HCT116 (cell line): ENCODE measurements at regions not wholly inside any gene's neighbourhood (a gene's known extent, or its start where the extent isn't known, plus 50 kb on each side); places are given as distances from the start of the nearest gene placed in this dataset.

Experiments used
- ATAC-seq: fragments of 200-7000 bp; cut with Tn5 transposase; 2 replicates; pipeline ENCODE4 v1.9.1; 2020; ENCODE audit warnings: mild to moderate bottlenecking, moderate library complexity
- BruUV-seq: library from RNA; stranded (reverse); fragments of 400-500 nt; replicated peaks from 2 replicates; lab custom pipeline; 2021; lab: Mats Ljungman, UMichigan
- CTCF ChIA-PET: fragments of 300-600 bp; sonication (Branson Sonifier 250); formaldehyde crosslinking; loops from one replicate; lab custom pipeline; 2021; ENCODE audit warnings: antibody characterized with exemption; lab: Charles Lee
- POLR2A ChIA-PET: fragments of 300-600, 350-600 bp; sonication (Branson Sonifier 250); formaldehyde crosslinking; loops from one replicate; lab custom pipeline; 2021; ENCODE audit warnings: antibody characterized with exemption; lab: Charles Lee
- RAD21 ChIA-PET, 2 experiments: fragments of 300-600 bp; sonication (Branson Sonifier 250); formaldehyde crosslinking; loops; one replicate each; lab custom pipeline; 2023; ENCODE audit warnings: low total read pairs in 2 of 2; ENCODE audit not compliant: uncharacterized antibody in 2 of 2, unreplicated experiment in 2 of 2, low non-redundant PET in 1 of 2; lab: Charles Lee
- DNase-seq: peaks from one replicate; pipeline ENCODE4 v3.0.0-alpha.2; 2010; ENCODE audit warnings: low read depth, low spot score
- H2AFZ ChIP-seq: fragments of 200-600 bp; shearing (Covaris generic), sonication (generic); 2 replicates; pipeline ENCODE4 v1.6.1; 2017; ENCODE audit warnings: low read depth, mixed run types, mixed read lengths, antibody characterized with exemption, low read length; ENCODE audit not compliant: poor library complexity, severe bottlenecking
- H3K27ac ChIP-seq: 2 replicates; pipeline ENCODE4 v1.5.1; 2012; ENCODE audit warnings: low read depth, low read length
- H3K27me3 ChIP-seq: fragments of 200-600 bp; sonication (generic); 2 replicates; pipeline ENCODE4 v1.6.1; 2016; ENCODE audit warnings: mixed run types, low read length, mixed read lengths; ENCODE audit not compliant: insufficient read depth
- H3K36me3 ChIP-seq, 2 experiments: fragments of 200-500 bp in 1 of 2; fragments of 200-600 bp in 1 of 2; sonication (Bioruptor generic) in 1 of 2; sonication (generic) in 1 of 2; 2 replicates each; pipeline versions ENCODE4 v1.5.1 to v1.6.1; 2014 to 2016; ENCODE audit warnings: low read length in 2 of 2, inconsistent platforms in 1 of 2, mixed read lengths in 1 of 2, mixed run types in 1 of 2; ENCODE audit not compliant: insufficient read depth in 2 of 2, control insufficient read depth in 1 of 2
- H3K4me1 ChIP-seq, 2 experiments: fragments of 200-600 bp in 1 of 2; sonication (generic) in 1 of 2; 2 replicates each; pipeline versions ENCODE4 v1.5.1 to v1.6.1; 2012 to 2017; ENCODE audit warnings: low read length in 2 of 2, inconsistent platforms in 1 of 2, mild to moderate bottlenecking in 1 of 2, mixed read lengths in 1 of 2, mixed run types in 1 of 2, moderate library complexity in 1 of 2; ENCODE audit not compliant: insufficient read depth in 2 of 2, control insufficient read depth in 1 of 2
- H3K4me2 ChIP-seq: fragments of 200-600 bp; sonication (generic); 2 replicates; pipeline ENCODE4 v1.6.1; 2017; ENCODE audit warnings: mixed run types, low read length, mixed read lengths
- H3K4me3 ChIP-seq, 2 experiments: fragments of 200-600 bp in 1 of 2; sonication (generic) in 1 of 2; replicated peaks in 1 of 2; 2 replicates each; pipeline ENCODE4 v1.5.1; 2011 to 2016; ENCODE audit warnings: low read length in 2 of 2, control low read depth in 1 of 2, low read depth in 1 of 2, mild to moderate bottlenecking in 1 of 2, mixed read lengths in 1 of 2, mixed run types in 1 of 2
- H3K79me2 ChIP-seq: fragments of 200-600 bp; sonication (generic); 2 replicates; pipeline ENCODE4 v1.6.1; 2017; ENCODE audit warnings: mild to moderate bottlenecking, mixed run types, low read length, moderate library complexity, mixed read lengths; ENCODE audit not compliant: insufficient read depth
- H3K9ac ChIP-seq: fragments of 200-600 bp; sonication (generic); 2 replicates; pipeline ENCODE4 v1.6.1; 2016; ENCODE audit warnings: low read length, mixed read lengths
- H3K9me2 ChIP-seq: fragments of 200-600 bp; sonication (generic), shearing (Covaris generic); 2 replicates; pipeline ENCODE4 v1.6.1; 2017; ENCODE audit warnings: mixed run types, mild to moderate bottlenecking, moderate library complexity; ENCODE audit not compliant: insufficient read depth
- H3K9me3 ChIP-seq, 2 experiments: fragments of 200-500 bp in 1 of 2; fragments of 200-600 bp in 1 of 2; sonication (Bioruptor generic) in 1 of 2; sonication (generic) in 1 of 2; 2 replicates each; pipeline ENCODE4 v1.6.1; 2014 to 2017; ENCODE audit warnings: low read length in 2 of 2, mixed read lengths in 2 of 2, inconsistent platforms in 1 of 2, low read depth in 1 of 2, mild to moderate bottlenecking in 1 of 2, mixed run types in 1 of 2, moderate library complexity in 1 of 2; ENCODE audit not compliant: control insufficient read depth in 1 of 2, insufficient read depth in 1 of 2
- H4K20me1 ChIP-seq: fragments of 200-600 bp; sonication (generic), shearing (Covaris generic); 2 replicates; pipeline ENCODE4 v1.6.1; 2017; ENCODE audit warnings: mixed run types, mild to moderate bottlenecking, moderate library complexity; ENCODE audit not compliant: insufficient read depth
- CTCF ChIP-seq, 3 experiments: fragments of 200-600 bp in 1 of 3; sonication (generic) in 1 of 3; IDR thresholded peaks in 2 of 3; conservative IDR thresholded peaks in 1 of 3; 2 replicates each; pipeline ENCODE4 v1.5.1; 2012 to 2017; ENCODE audit warnings: low read depth in 2 of 3, low read length in 2 of 3, antibody characterized with exemption in 1 of 3, borderline replicate concordance in 1 of 3, control low read depth in 1 of 3, mild to moderate bottlenecking in 1 of 3, mixed read lengths in 1 of 3, mixed run types in 1 of 3, moderate library complexity in 1 of 3; ENCODE audit not compliant: insufficient read depth in 1 of 3
- EGR1 ChIP-seq: IDR thresholded peaks from 2 replicates; pipeline ENCODE4 v1.6.1; 2012; ENCODE audit warnings: low read depth
- ELF1 ChIP-seq: IDR thresholded peaks from 2 replicates; pipeline ENCODE4 v1.6.1; 2012; ENCODE audit warnings: low read depth, borderline replicate concordance
- EZH2 ChIP-seq: fragments of 200-600 bp; sonication (generic); IDR thresholded peaks from 2 replicates; pipeline ENCODE4 v1.6.1; 2017; ENCODE audit warnings: antibody characterized with exemption, mixed run types
- JUND ChIP-seq: IDR thresholded peaks from 2 replicates; pipeline ENCODE4 v1.6.1; 2012
- MAX ChIP-seq: IDR thresholded peaks from 2 replicates; pipeline ENCODE4 v1.6.1; 2012
- POLR2AphosphoS5 ChIP-seq: IDR thresholded peaks from 2 replicates; pipeline ENCODE4 v1.6.1; 2011; ENCODE audit warnings: mild to moderate bottlenecking, low read depth, low read length, moderate library complexity
- RAD21 ChIP-seq: IDR thresholded peaks from 2 replicates; pipeline ENCODE4 v1.6.1; 2012; ENCODE audit warnings: low read depth, mild to moderate bottlenecking
- SIN3A ChIP-seq: IDR thresholded peaks from 2 replicates; pipeline ENCODE4 v1.6.1; 2012; ENCODE audit warnings: low read depth
- SP1 ChIP-seq: IDR thresholded peaks from 2 replicates; pipeline ENCODE4 v1.6.1; 2012; ENCODE audit warnings: low read depth
- SRF ChIP-seq: IDR thresholded peaks from 2 replicates; pipeline ENCODE4 v1.6.1; 2012; ENCODE audit warnings: low read depth
- TCF7L2 ChIP-seq: IDR thresholded peaks from 2 replicates; pipeline ENCODE4 v1.7.0; 2011; ENCODE audit warnings: borderline replicate concordance, inconsistent platforms; ENCODE audit not compliant: insufficient read depth, insufficient read length; ENCODE audit errors: extremely low read depth
- YY1 ChIP-seq: IDR thresholded peaks from 2 replicates; pipeline ENCODE4 v1.6.1; 2011; ENCODE audit warnings: low read length, low read depth, moderate library complexity, mild to moderate bottlenecking; ENCODE audit not compliant: insufficient replicate concordance; ENCODE audit errors: extremely low read depth
- ZNF274 ChIP-seq: fragments of 200-500 bp; sonication (Bioruptor generic); IDR thresholded peaks from 2 replicates; pipeline ENCODE4 v1.6.1; 2014; ENCODE audit warnings: mild to moderate bottlenecking, low read depth, low read length, inconsistent platforms
- intact Hi-C: fragments of 100-400 bp; cut with micrococcal nuclease; formaldehyde crosslinking; loops from 2 replicates; pipeline ENCODE4 v1.10.0; 2022
- TF ChIP-seq, protein P1 (sequence below): IDR thresholded peaks from 2 replicates; pipeline ENCODE4 v1.6.1; 2011; ENCODE audit warnings: mild to moderate bottlenecking, low read length, moderate library complexity; ENCODE audit not compliant: insufficient replicate concordance; ENCODE audit errors: extremely low read depth

GRCh38 chr13:39110518-39111097 is 72.4 kb downstream of the NHLRC3 start (continued):
- TF ChIP-seq CTCF (IDR thresholded peaks at IDR 0.05 in 2 of 3, conservative IDR thresholded peaks at IDR 0.05 in 1 of 3; ENCODE audit: borderline replicate concordance in 1 of 3, insufficient read depth in 1 of 3, low read depth in 2 of 3, low read length in 2 of 3) (no peak), YY1 (no peak), EZH2 (no peak), SIN3A (no peak), JUND (no peak), MAX (no peak), EGR1 (no peak), POLR2AphosphoS5 (no peak), ELF1 (no peak), RAD21 (no peak)

GRCh38 chr13:39111145-39111544 is 72.9 kb downstream of the NHLRC3 start:
- no peak overlapping the region for H3K4me3 ChIP-seq
- RAD21 ChIA-PET, result no interaction called here
- no peaks in the 10 kb centered on the region for H4K20me1 ChIP-seq
- no peaks in the 10 kb centered on the region for H3K79me2 ChIP-seq
- ATAC-seq (no peak), DNase-seq (no peak)
- no TSS peak for BruUV-seq
- H2AFZ ChIP-seq, result no peak overlapping the region
- H3K27ac ChIP-seq, result no peak overlapping the region
- H3K4me1 ChIP-seq, result no peaks in the 10 kb centered on the region
- no peaks in the 10 kb centered on the region for H3K9me2 ChIP-seq
- POLR2A ChIA-PET, result no interaction called here
- no peak overlapping the region for H3K9ac ChIP-seq
- H3K36me3 ChIP-seq, result no peaks in the 10 kb centered on the region
- intact Hi-C loops, result no loop called here
- CTCF ChIA-PET, result no interaction called here
- peaks cover 37% of the 10 kb centered on the region for H3K27me3 ChIP-seq
- no peak overlapping the region for H3K4me2 ChIP-seq
- H3K9me3 ChIP-seq, result no peaks in the 10 kb centered on the region
- TF ChIP-seq CTCF (IDR thresholded peaks at IDR 0.05 in 2 of 3, conservative IDR thresholded peaks at IDR 0.05 in 1 of 3; ENCODE audit: borderline replicate concordance in 1 of 3, insufficient read depth in 1 of 3, low read depth in 2 of 3, low read length in 2 of 3) (no peak), EGR1 (no peak), EZH2 (no peak), TCF7L2 (no peak), SP1 (no peak), RAD21 (no peak), ZNF274 (no peak), SRF (no peak)
- TF ChIP-seq, protein P1, sequence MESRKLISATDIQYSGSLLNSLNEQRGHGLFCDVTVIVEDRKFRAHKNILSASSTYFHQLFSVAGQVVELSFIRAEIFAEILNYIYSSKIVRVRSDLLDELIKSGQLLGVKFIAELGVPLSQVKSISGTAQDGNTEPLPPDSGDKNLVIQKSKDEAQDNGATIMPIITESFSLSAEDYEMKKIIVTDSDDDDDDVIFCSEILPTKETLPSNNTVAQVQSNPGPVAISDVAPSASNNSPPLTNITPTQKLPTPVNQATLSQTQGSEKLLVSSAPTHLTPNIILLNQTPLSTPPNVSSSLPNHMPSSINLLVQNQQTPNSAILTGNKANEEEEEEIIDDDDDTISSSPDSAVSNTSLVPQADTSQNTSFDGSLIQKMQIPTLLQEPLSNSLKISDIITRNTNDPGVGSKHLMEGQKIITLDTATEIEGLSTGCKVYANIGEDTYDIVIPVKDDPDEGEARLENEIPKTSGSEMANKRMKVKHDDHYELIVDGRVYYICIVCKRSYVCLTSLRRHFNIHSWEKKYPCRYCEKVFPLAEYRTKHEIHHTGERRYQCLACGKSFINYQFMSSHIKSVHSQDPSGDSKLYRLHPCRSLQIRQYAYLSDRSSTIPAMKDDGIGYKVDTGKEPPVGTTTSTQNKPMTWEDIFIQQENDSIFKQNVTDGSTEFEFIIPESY, result no peak
- TF ChIP-seq, all 23 proteins: peak for 0
